CD4-positive, alpha-beta T cell treated with Interleukin-4 for 1 hour (primary cell): ENCODE measurements at regions not wholly inside any gene's neighbourhood (a gene's known extent, or its start where the extent isn't known, plus 50 kb on each side); places are given as distances from the start of the nearest gene placed in this dataset.

ENCODE experiments used
- DNase-seq, 2 donors: peaks; one replicate each; pipeline ENCODE4 v3.0.0-alpha.2; 2020 to 2022

GRCh38 chr5:113804943-113805342, 291.4 kb downstream of the YTHDC2 start:
- DNase-seq, result no peak

DNA sequence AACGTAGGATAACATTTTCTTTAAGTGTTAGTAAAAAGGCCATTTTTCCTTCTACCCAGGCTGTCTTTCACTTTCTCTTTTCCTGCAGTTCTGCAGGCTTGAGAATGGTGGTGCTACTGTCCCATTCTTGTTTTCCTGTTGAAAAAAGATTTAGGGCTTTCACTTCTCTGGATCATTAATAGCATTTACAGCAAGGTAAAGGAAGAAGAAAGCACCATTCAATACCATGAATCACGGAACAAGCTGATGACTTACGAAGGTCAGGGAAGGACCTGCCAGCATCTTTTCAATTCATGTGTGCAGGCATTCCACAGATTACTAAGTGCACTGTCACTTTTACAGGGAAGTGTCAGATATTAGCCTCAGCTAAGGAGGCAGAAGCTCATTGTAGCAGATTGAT, 292.8 kb downstream of the YTHDC2 start:
- DNase-seq, result no peak

DNA sequence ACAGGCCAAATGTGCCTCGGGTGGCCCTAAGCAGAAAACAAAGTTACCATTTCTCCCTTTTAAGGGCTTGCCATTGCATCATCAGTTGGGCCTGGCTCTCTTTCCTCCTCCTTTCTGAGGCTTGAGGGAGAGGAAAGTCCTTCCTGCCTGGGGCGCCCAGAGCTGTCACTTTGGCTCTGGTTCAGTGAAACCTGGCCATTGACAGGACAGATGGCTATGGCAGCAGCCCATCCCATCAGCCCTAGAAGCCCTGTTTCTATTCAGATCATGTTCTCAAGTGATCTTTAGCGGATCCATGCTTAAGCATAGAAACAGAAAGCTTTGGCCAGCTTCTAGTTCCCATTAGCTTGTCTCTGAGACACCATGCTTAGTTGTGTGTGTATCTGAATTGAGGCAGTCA, 293.4 kb downstream of the YTHDC2 start:
- DNase-seq, result no peak

DNA sequence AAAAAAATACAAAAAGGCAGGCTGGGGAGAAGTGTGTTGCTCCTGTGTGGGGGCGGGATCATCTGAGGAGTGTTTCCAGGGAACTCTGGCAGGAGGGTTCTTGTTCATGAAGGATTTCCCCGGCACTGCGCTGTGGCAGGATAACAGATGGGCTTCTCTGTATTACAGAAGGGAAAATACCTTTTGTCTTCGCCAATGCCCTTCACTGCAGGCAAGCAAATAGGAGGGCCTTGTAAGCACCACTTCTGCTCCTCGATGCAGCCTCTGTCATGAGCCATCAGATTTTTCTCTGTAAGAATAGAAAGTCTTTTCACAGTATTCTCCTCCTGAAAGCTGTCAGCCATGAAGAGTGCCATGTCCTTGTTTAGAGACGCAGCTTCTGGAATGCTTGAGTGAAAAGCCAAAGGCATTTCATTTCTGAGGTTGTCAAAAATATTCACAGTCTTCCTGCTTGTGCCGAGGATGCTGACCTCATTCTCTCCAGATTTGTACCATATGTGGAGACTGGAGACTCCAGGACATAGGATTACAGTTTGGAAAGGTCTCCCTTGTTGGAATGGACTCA, 294.0 kb downstream of the YTHDC2 start:
- no peak for DNase-seq

DNA sequence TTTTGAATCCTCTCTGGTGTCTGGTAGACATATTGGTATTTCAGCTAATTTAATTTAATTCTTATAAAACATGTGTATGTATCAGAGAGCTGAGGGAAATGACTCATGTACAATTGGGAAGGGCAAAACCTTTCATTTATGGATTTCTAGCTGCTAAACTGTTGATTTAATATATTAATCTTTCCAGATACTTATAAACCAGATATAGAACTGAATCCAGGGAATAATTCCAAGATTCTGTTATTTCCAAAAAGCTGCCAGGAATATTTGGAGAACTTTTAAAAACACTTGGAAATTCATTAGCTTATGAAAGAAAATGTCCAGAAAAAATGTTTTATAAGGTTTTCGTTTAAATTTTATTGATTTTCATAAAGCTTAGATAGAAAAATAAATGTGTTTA, 295.5 kb downstream of the YTHDC2 start:
- no peak for DNase-seq

DNA sequence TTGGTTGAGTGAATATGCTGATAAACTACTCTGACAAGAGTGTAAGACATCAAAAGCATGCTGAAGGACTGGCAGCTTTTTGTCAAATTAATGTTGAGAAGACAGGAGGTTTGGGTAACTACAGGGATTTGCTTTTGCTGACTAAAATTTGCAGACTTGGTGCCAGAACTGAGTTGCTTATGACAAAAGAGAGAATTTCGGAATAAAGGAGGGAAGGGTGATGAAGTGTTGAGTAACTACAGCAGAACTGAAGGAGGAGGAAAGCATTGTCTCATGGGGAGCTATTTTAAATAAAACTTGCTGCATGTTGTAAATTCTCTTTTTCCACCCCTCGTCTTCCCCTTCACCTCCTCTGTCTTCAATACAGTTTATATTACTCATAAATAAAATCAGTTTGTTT, 296.1 kb downstream of the YTHDC2 start:
- DNase-seq, result no peak

- no peak for DNase-seq
Measured at GRCh38 chr5:113813466-113813865, 300.0 kb downstream of the YTHDC2 start.

DNA sequence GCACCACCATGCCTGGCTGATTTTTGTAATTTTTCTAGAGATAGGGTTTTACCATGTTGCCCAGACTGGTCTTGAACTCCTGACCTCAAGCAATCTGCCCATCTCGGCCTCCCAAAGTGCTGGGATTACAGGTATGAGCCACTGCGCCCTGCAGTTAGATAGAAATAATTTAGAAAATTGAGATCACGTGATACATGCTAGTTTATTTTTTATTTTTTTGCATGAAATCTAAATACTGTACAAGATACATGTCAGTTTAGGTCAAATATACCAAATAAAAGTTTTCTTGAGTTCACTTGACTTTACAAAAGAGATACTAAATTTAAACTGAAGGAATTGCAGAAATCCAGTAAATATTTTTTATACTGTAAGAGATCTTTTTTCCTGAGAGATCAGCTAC, 304.2 kb downstream of the YTHDC2 start:
- DNase-seq, result no peak

DNA sequence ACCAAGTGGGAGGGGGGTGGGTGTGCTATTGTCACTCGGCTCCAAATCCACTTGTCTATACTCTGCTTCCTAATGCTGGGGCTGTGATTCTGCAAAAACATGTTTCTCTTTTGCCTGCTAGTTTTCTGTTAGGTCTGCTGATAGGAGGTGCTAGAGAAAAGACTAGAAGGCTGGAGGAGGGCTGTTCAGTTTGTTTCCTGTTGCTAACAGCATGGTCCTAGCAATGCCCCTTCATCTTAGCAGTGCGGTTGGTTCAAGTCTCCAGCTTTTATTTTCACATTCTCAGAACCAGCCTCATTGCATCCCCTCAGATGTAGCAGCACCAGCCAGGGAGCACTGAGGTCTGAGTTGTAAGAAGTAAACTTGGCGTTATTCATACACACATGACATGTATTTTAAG, 310.2 kb downstream of the YTHDC2 start:
- DNase-seq, result no peak

- no peak for DNase-seq
Measured at GRCh38 chr5:113824307-113824706, 310.8 kb downstream of the YTHDC2 start.

DNA sequence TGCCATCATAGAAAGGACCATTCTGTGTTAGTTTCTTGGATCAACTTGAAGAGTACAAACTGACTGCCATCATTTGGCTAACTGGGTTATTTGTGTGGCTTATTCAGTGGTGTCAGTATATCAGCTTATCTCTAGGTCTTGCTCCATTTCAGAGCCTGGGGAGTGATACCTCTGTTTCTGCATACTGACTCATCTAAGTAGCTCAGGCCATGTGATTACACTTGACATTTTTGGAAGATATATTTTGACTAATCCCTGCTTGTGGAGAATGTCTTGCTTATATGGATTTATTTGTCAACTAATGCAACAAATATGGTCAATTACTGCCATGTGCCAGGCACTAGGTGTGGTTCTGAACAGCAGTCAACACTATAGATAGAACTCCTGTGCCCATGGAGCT, 311.7 kb downstream of the YTHDC2 start:
- DNase-seq, result no peak

- no peak for DNase-seq
Measured at GRCh38 chr5:113846941-113847340, 333.4 kb downstream of the YTHDC2 start.

- no peak for DNase-seq
Measured at GRCh38 chr5:113864437-113864836, 350.9 kb downstream of the YTHDC2 start.

DNA sequence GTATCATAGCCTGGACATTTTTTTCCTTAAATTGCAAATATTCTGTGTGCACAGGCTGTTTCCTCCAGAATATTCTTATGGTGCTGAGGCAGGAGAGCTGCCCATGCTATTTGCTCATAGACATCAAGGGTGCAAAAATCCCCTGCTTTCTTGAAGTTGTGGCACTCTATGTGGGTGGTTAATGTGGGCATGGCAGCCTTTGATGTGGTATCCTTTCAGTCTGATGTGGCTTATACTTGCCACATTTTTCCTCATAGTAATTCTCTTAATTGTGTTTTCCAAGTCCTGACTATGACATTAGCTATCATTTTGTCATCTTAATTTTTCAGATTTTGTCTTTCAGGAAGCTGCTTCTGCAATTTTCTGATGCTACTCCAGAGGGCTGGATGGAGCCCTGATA, 353.3 kb downstream of the YTHDC2 start:
- no peak for DNase-seq

DNA sequence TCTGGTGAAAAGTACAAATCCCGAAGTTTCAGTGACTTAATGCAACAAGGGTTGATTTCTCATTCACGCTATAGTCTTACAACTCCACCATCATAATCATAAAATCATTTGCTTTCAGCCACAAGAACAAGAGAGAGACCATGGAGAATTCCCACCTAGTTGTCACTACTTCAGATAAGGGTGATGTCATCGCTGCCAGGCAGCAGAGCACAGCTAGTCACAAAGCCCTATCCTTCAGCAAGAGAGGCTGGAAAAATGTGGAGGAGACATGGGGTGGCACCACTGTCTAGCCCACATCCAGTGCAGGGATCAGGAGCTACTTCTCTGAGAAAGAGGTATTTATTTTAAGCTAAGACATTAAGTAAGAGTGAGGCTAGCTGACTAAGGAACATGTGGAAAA, 356.1 kb downstream of the YTHDC2 start:
- DNase-seq, result no peak

DNA sequence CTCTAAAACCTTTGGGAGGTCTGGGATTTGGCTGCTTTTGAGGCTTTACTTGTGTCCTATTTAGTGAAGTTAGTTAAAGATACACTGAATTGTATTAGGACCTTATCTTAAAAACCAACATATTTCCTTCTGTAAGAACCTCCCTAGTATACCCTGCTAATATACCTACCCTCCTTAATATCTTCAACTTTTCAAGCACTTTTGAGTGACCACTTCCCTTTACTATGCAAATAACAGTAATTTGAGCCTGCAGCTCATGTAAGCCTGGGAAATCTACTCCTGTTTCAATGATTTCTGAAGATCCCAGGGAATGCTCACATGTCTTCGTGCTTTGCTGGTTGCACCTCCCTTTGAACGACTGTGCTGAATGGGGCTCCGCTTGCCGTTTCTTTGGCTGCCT, 358.5 kb downstream of the YTHDC2 start:
- DNase-seq, result no peak

GRCh38 chr5:113875096-113875495, 361.6 kb downstream of the YTHDC2 start:
- no peak for DNase-seq

GRCh38 chr5:113891491-113891890, 378.0 kb downstream of the YTHDC2 start:
- DNase-seq, result no peak

GRCh38 chr5:113896789-113897188, 383.3 kb downstream of the YTHDC2 start:
- DNase-seq, result no peak

- no peak for DNase-seq
Measured at GRCh38 chr5:113897748-113898147, 384.3 kb downstream of the YTHDC2 start.

GRCh38 chr5:113900141-113900540, 386.6 kb downstream of the YTHDC2 start:
- DNase-seq, result no peak

GRCh38 chr5:113900816-113901215, 387.3 kb downstream of the YTHDC2 start:
- no peak for DNase-seq

GRCh38 chr5:113901718-113902117, 388.2 kb downstream of the YTHDC2 start:
- no peak for DNase-seq

GRCh38 chr5:113902917-113903660, 389.6 kb downstream of the YTHDC2 start:
- DNase-seq, result no peak

- no peak for DNase-seq
Measured at GRCh38 chr5:113909782-113910181, 396.3 kb downstream of the YTHDC2 start.
